ENCODE measurements at regions not wholly inside any gene's neighbourhood (a gene's known extent, or its start where the extent isn't known, plus 50 kb on each side); places are given as distances from the start of the nearest gene placed in this dataset.

DNA sequence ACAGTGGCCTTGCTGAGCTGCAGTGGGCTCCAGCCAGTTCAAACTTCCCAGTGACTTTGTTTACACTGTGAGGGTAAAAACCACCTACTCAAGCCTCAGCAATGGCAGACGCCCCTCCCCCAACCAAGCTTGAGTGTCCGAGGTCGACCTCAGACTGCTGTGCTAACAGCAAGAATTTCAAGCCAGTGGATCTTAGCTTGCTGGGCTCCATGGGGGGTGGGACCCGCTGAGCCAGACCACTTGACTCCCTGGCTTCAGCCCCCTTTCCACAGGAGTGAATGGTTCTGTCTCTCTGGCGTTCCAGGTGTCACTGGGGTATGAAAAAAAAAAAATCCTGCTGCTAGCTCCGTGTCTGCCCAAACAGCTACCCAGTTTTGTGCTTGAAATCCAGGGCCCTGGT lies 168.9 kb upstream of the INTU start:
- TF ChIP-seq, protein P1, sequence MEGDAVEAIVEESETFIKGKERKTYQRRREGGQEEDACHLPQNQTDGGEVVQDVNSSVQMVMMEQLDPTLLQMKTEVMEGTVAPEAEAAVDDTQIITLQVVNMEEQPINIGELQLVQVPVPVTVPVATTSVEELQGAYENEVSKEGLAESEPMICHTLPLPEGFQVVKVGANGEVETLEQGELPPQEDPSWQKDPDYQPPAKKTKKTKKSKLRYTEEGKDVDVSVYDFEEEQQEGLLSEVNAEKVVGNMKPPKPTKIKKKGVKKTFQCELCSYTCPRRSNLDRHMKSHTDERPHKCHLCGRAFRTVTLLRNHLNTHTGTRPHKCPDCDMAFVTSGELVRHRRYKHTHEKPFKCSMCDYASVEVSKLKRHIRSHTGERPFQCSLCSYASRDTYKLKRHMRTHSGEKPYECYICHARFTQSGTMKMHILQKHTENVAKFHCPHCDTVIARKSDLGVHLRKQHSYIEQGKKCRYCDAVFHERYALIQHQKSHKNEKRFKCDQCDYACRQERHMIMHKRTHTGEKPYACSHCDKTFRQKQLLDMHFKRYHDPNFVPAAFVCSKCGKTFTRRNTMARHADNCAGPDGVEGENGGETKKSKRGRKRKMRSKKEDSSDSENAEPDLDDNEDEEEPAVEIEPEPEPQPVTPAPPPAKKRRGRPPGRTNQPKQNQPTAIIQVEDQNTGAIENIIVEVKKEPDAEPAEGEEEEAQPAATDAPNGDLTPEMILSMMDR (IDR thresholded peaks at IDR 0.05; ENCODE audit: low read length) = no peak
- no peak for TF ChIP-seq EZH2phosphoT487 (IDR thresholded peaks at IDR 0.05; ENCODE audit: low read length)
